GM19328 (cell line): ENCODE measurements at regions not wholly inside any gene's neighbourhood (a gene's known extent, or its start where the extent isn't known, plus 50 kb on each side); places are given as distances from the start of the nearest gene placed in this dataset.

Experiments
- ATAC-seq: cut with Tn5 transposase; IDR thresholded peaks from one replicate; pipeline ENCODE4 v1.9.1; 2021; ENCODE audit warnings: mild to moderate bottlenecking, moderate library complexity; ENCODE audit not compliant: unreplicated experiment

DNA sequence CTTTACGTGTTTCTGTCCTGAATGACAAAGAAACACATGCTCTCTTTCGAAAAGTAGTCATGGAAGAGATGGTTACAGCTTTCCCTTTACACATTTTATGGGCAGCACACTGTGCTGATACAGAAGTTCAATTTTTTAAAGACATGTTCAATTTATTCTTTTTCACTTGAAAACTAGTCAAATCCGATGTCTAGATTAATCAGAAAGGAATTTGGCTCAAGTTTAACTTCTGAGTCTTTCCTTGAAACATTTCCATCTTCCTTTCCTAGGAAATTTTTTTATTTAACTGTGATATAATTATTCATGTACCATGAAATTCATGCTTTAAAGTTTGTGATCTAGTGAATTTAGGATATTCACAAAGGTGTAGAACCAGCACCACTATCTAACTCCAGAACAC, 360.1 kb downstream of the TNS3 start:
- ATAC-seq = no peak

GRCh38 chr7:47218378-47219176, 363.3 kb downstream of the TNS3 start:
- no peak for ATAC-seq

GRCh38 chr7:47217570-47218360, 364.1 kb downstream of the TNS3 start:
- ATAC-seq = no peak

- no peak for ATAC-seq
Observed at GRCh38 chr7:47217086-47217485, 364.8 kb downstream of the TNS3 start.

GRCh38 chr7:47216439-47216838, 365.5 kb downstream of the TNS3 start:
- ATAC-seq = no peak

DNA sequence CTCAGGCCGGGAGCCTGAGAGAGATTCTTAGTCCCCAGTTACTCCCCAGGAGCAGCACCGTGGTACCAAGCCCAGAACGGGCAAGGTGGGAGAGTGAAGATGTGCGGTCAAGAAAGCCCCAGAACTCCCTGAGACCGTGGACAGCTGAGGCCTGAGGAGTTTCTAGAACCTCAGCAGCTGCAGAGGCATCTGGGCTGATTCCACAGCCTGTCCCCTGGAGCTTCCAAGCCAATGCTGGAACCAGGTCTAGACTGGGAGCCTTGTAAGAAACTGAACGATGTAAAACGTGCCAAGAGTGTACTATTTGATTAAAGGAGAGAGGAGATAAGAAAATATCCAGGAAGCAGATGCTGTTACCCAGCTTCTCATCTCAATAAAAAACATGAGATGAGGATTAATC, 366.3 kb downstream of the TNS3 start:
- no peak for ATAC-seq

DNA sequence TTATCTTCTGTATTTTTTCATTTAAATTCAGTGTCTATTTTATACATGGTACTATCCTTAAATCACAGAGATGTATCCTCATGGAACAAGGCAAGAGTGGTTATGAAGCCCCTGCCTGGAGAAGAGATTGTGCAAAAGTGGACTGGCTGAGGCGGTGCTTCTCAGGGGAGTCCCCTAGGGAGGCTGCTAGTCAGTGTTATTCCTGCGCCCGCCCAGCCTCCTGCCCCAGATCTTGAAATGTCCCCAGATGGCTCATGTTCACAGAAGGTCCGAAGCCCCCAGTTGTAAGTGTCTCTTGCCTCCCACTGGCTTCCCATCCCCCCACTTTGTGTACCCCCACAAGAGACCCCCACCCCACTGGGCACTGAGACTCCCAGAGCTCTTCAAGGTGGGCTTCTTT, 366.9 kb downstream of the TNS3 start:
- ATAC-seq = no peak

DNA sequence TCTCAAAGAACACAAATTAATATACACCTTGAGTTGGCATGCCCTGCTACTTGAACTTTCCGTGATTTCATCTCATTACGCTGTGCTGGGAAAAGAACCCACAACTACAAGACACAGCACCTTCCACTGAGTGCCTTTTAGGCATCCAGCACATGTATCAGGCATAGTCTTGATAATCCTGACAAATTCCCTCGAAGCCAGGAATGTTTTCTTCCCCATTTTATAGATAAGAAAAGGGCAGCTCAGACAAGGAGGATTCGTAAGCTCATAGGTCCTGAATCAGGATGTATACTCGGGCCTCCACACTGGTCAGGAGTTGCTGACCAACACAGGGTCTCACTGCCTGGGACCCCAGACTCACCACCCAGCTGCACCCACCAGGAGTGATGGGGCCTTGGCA, 368.6 kb downstream of the TNS3 start:
- no peak for ATAC-seq

- ATAC-seq = no peak
Observed at GRCh38 chr7:47211519-47211973, 370.4 kb downstream of the TNS3 start.

DNA sequence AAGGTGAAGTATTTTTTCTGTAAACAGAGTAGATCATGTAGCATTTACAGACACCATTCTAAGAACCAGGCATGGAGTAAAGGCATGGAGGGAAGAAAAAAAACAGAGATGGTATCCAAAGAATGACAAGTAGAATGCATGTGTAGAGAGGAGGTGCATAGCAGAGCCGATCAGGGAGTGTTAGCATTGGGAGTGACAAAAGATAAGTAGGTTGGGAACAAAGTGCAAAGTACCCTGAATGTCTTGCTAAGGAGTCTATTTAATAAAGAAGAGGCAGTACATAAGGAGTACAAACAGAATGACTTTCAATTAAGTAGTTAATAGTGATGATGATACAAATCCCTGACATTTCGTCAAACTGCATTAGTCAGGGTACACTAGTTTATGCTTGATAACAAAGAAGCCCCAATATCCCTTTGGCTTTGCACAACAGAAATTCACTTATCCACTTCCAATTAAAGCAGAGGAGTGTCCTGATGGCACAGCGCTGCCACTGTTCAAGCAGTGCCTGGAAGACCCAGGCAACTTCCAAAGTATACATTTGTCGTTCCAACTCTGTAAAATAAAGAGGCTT, 371.5 kb downstream of the TNS3 start:
- ATAC-seq = no peak

GRCh38 chr7:47207956-47208355, 374.0 kb downstream of the TNS3 start:
- no peak for ATAC-seq

- no peak for ATAC-seq
Observed at GRCh38 chr7:47204709-47205108, 377.2 kb downstream of the TNS3 start.

DNA sequence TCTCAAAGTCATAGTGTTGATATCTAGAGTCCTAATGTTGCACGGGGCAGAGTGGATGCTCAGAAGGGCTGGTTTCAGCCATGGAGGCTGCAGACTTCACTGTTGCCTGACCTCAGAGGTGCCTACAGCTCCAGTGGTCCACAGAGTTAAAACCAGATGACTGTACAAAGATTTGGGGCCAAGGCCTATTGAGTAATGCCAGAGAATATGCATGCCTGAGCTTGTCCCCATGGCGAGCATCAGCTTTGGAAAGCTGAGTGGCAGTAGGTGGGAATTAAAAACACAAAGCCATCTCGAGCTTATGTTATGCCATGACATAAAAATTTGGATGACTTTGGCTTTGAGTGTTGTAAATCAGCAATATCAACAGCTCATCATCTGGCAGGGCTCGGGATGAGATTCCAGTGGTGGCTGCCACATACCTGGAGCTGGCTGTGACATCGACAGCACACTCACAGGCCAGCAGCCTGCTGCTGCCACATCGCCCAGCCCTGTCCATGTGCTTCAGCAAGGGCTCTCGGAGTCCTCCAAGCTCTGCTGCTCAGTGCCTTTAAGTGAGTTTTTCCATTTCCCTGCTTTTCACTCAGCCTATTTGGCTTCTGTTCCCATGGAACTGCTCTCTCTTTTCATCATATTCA, 379.6 kb downstream of the TNS3 start:
- no peak for ATAC-seq

GRCh38 chr7:47198159-47198558, 383.8 kb downstream of the TNS3 start:
- ATAC-seq = no peak

- ATAC-seq = no peak
Observed at GRCh38 chr7:47197486-47197885, 384.4 kb downstream of the TNS3 start.

DNA sequence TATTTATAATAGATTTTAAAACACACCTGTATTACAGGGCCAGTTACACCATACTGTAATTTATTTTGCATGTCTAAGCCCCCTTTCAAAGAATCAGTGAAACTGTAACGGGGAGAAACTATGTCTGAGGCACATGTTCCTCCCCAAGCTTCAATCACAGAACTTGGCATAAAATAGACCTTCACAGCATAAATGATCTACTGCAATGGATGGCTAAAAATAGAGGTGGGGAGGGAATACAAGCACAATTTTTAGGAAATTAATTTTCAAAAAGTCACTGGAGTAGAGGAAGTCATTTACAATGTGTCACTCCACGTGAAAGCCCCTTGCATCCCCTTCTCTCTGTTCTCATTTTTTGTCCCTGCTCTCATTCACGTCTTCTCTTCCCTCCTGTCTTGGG, 385.2 kb downstream of the TNS3 start:
- ATAC-seq = no peak

DNA sequence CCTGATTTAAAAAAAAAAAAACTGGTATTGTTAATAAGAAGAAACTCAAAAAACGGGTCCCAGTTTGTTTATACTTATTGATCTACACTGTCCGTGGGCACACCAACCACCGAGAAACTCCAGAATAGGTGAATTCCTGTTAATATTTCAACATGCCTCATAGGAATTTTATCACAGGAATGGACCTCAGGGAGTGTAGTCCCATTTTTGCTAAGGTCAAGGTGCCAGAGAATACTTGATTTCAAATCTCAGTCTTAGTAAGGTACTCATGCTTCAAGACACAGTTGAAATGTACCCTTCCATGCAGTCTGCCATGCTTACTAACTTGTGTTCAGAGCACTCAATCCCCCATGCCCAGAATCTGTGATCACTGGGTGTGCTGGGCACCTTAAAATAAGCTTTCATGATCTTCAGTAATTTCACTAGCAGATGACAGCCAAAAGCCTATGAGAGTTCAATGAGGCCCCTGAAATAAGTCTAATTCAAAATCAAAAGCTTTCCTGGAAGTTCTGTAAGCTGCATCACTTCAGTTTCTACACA, 385.7 kb downstream of the TNS3 start:
- ATAC-seq = no peak

- no peak for ATAC-seq
Observed at GRCh38 chr7:47195641-47196040, 386.3 kb downstream of the TNS3 start.

GRCh38 chr7:47194516-47195057, 387.3 kb downstream of the TNS3 start:
- ATAC-seq = no peak

GRCh38 chr7:47192978-47193377, 388.9 kb downstream of the TNS3 start:
- no peak for ATAC-seq

GRCh38 chr7:47191876-47192291, 390.0 kb downstream of the TNS3 start:
- ATAC-seq = no peak
